Mesodermal cell (in vitro differentiated cells): ENCODE measurements at regions not wholly inside any gene's neighbourhood (a gene's known extent, or its start where the extent isn't known, plus 50 kb on each side); places are given as distances from the start of the nearest gene placed in this dataset.

Source experiments
- H3K27ac ChIP-seq: 2 replicates; pipeline ENCODE4 v1.7.0; 2013; ENCODE audit warnings: mild to moderate bottlenecking, low read depth, low read length, moderate library complexity; ENCODE audit not compliant: severe bottlenecking
- H3K36me3 ChIP-seq: 2 replicates; pipeline ENCODE4 v1.7.1; 2013; ENCODE audit warnings: mild to moderate bottlenecking, low read length, moderate library complexity; ENCODE audit not compliant: control insufficient read depth, insufficient read depth
- H3K4me1 ChIP-seq: one replicate; pipeline ENCODE4 v1.7.1; 2013; ENCODE audit warnings: mild to moderate bottlenecking, low read length; ENCODE audit not compliant: insufficient read depth, control insufficient read depth, poor library complexity, severe bottlenecking
- H3K4me3 ChIP-seq: 2 replicates; pipeline ENCODE4 v1.7.0; 2013; ENCODE audit warnings: low read length, control low read depth, mild to moderate bottlenecking; ENCODE audit not compliant: insufficient read depth, poor library complexity, severe bottlenecking; ENCODE audit errors: extremely low read depth
- H3K9me3 ChIP-seq: 2 replicates; pipeline ENCODE4 v1.7.1; 2013; ENCODE audit warnings: mild to moderate bottlenecking, low read length, moderate library complexity; ENCODE audit not compliant: control insufficient read depth
- WGBS, 2 experiments: methylation state at CpG; one replicate each; pipeline ENCODE4 v1.1.5; 2013; ENCODE audit warnings: missing lambda C conversion rate in 2 of 2; ENCODE audit not compliant: insufficient coverage in 2 of 2; 5-methylcytosine and 5-hydroxymethylcytosine counted together

GRCh38 chr4:10180927-10181744 is 64.5 kb upstream of the WDR1 start:
- Histone ChIP-seq H3K27ac (peak overlapping the region; percentile 92), H3K4me3 (no peak overlapping the region), H3K9me3 (no peaks in the 10 kb centered on the region), H3K4me1 (peaks cover 18% of the 10 kb centered on the region), H3K36me3 (no peaks in the 10 kb centered on the region)
- 67 to 85% methylated on average over 2 of the region's 4 CpGs for WGBS, 2 experiments

- no CpG with 5 or more reads among the region's 1 CpG for WGBS, 2 experiments
These were observed 64.0 kb upstream of the WDR1 start for GRCh38 chr4:10180603-10180926.

GRCh38 chr4:10179957-10180602 is 63.5 kb upstream of the WDR1 start:
- Histone ChIP-seq H3K9me3 (no peaks in the 10 kb centered on the region), H3K27ac (peak overlapping the region; percentile 92), H3K4me3 (no peak overlapping the region), H3K36me3 (no peaks in the 10 kb centered on the region), H3K4me1 (peaks cover 18% of the 10 kb centered on the region)
- 83 to 98% methylated on average over 1 to 3 of the region's 4 CpGs for WGBS, 2 experiments

More at GRCh38 chr4:10180603-10180926, 64.0 kb upstream of the WDR1 start:
- Histone ChIP-seq H3K27ac (peak overlapping the region; percentile 92), H3K4me1 (peaks cover 18% of the 10 kb centered on the region), H3K9me3 (no peaks in the 10 kb centered on the region), H3K4me3 (no peak overlapping the region), H3K36me3 (no peaks in the 10 kb centered on the region)

- H3K9me3 ChIP-seq = no peaks in the 10 kb centered on the region
- H3K4me3 ChIP-seq = no peak overlapping the region
- WGBS, 2 experiments = 94 to 96% methylated on average over 4 to 5 of the region's 5 CpGs
- peaks cover 24% of the 10 kb centered on the region for H3K4me1 ChIP-seq
- H3K27ac ChIP-seq = no peak overlapping the region
- no peaks in the 10 kb centered on the region for H3K36me3 ChIP-seq
These were observed 62.2 kb upstream of the WDR1 start for GRCh38 chr4:10178763-10179162.

- Histone ChIP-seq H3K4me3 (no peak overlapping the region), H3K9me3 (no peaks in the 10 kb centered on the region), H3K4me1 (peaks cover 33% of the 10 kb centered on the region), H3K36me3 (no peaks in the 10 kb centered on the region), H3K27ac (no peak overlapping the region)
- 80 to 85% methylated on average over 4 to 5 of the region's 7 CpGs for WGBS, 2 experiments
These were observed 59.0 kb upstream of the WDR1 start for GRCh38 chr4:10175626-10176025.

GRCh38 chr4:10173754-10174749 is 57.5 kb upstream of the WDR1 start:
- 85 to 97% methylated on average over 8 to 10 of the region's 10 CpGs for WGBS, 2 experiments
- Histone ChIP-seq H3K4me1 (peaks cover 23% of the 10 kb centered on the region), H3K9me3 (no peaks in the 10 kb centered on the region), H3K4me3 (no peak overlapping the region), H3K27ac (peak overlapping the region; percentile 64), H3K36me3 (no peaks in the 10 kb centered on the region)

- Histone ChIP-seq H3K9me3 (no peaks in the 10 kb centered on the region), H3K36me3 (no peaks in the 10 kb centered on the region), H3K4me3 (no peak overlapping the region), H3K4me1 (peaks cover 32% of the 10 kb centered on the region), H3K27ac (no peak overlapping the region)
- 93 to 100% methylated on average over 3 to 5 of the region's 9 CpGs for WGBS, 2 experiments
These were observed 56.6 kb upstream of the WDR1 start for GRCh38 chr4:10173037-10173753.

GRCh38 chr4:10172278-10172921 is 55.8 kb upstream of the WDR1 start:
- no peak overlapping the region for H3K4me3 ChIP-seq
- H3K9me3 ChIP-seq = no peaks in the 10 kb centered on the region
- H3K36me3 ChIP-seq = no peaks in the 10 kb centered on the region
- no peak overlapping the region for H3K27ac ChIP-seq
- 91 to 92% methylated on average over 11 to 12 of the region's 12 CpGs for WGBS, 2 experiments
- H3K4me1 ChIP-seq = peaks cover 38% of the 10 kb centered on the region

GRCh38 chr4:10171055-10171454 is 54.5 kb upstream of the WDR1 start:
- Histone ChIP-seq H3K9me3 (no peaks in the 10 kb centered on the region), H3K36me3 (no peaks in the 10 kb centered on the region), H3K4me3 (no peak overlapping the region), H3K4me1 (peaks cover 41% of the 10 kb centered on the region), H3K27ac (no peak overlapping the region)
- WGBS, 2 experiments = 80 to 92% methylated on average over 3 of the region's 3 CpGs
